ENCODE measurements at regions not wholly inside any gene's neighbourhood (a gene's known extent, or its start where the extent isn't known, plus 50 kb on each side); places are given as distances from the start of the nearest gene placed in this dataset.

- no peak for TF ChIP-seq ZNF518A (tag by site-specific recombination; conservative IDR thresholded peaks at IDR 0.05; ENCODE audit: low read depth)
- TF ChIP-seq SETDB1 (IDR thresholded peaks at IDR 0.05; ENCODE audit: insufficient read length, low read length) = no peak
- TF ChIP-seq ZNF223 (tag by site-specific recombination; IDR thresholded peaks at IDR 0.05) = no peak
- no peak for TF ChIP-seq ZNF311 (tag by site-specific recombination; IDR thresholded peaks at IDR 0.05; ENCODE audit: borderline replicate concordance)
- TF ChIP-seq ZNF776 (tag by site-specific recombination; IDR thresholded peaks at IDR 0.05; ENCODE audit: borderline replicate concordance) = no peak
- no peak for TF ChIP-seq ZBTB21 (tag by site-specific recombination; IDR thresholded peaks at IDR 0.05)
- TF ChIP-seq ZNF580 (tag by site-specific recombination; IDR thresholded peaks at IDR 0.05) = no peak
- no peak for TF ChIP-seq HOXC10 (CRISPR knock-in tag; IDR thresholded peaks at IDR 0.05)
- no peak for TF ChIP-seq ZNF707 (tag by site-specific recombination; IDR thresholded peaks at IDR 0.05)
- Histone ChIP-seq H3K9me3 (ENCODE audit: control insufficient read depth, insufficient read depth, low read depth, low read length) (no peaks in the 10 kb centered on the region), H3K4me1 (ENCODE audit: control insufficient read depth, insufficient read depth, low read length) (no peaks in the 10 kb centered on the region), H3K4me3 (ENCODE audit: low read depth, low read length) (no peak overlapping the region), H3K36me3 (ENCODE audit: control insufficient read depth in 2 of 2, insufficient read depth in 1 of 2, low read length in 2 of 2) (no peaks in the 10 kb centered on the region), H3K27ac (ENCODE audit: extremely low read depth, low read depth, low read length) (no peak overlapping the region)
- ChIA-PET CTCF (interaction anchor here (1.0 kb wide), 1 partner anchor 15 kb away, joined by 4 read pairs; no protein-coding TSS in a partner anchor), POLR2A (no interaction called here)
Observed at GRCh38 chr5:109506556-109506955, 96.8 kb upstream of the PJA2 start.

- ChIA-PET POLR2A (no interaction called here), CTCF (no interaction called here)
- TF ChIP-seq ZBTB26 (tag by site-specific recombination; optimal IDR thresholded peaks at IDR 0.05) (no peak), ZNF350 (tag by site-specific recombination; IDR thresholded peaks at IDR 0.05) (no peak), ZBTB49 (tag by site-specific recombination; IDR thresholded peaks at IDR 0.05; ENCODE audit: low read depth) (no peak), SP7 (tag by site-specific recombination; IDR thresholded peaks at IDR 0.05) (no peak), ZNF629 (tag by site-specific recombination; IDR thresholded peaks at IDR 0.05) (no peak)
Observed at GRCh38 chr5:109496112-109496511, 86.3 kb upstream of the PJA2 start.

More at GRCh38 chr5:109496112-109496511, 86.3 kb upstream of the PJA2 start:
- Histone ChIP-seq H3K4me3 (ENCODE audit: low read depth, low read length) (no peak overlapping the region), H3K4me1 (ENCODE audit: control insufficient read depth, insufficient read depth, low read length) (no peaks in the 10 kb centered on the region), H3K27ac (ENCODE audit: extremely low read depth, low read depth, low read length) (no peak overlapping the region), H3K9me3 (ENCODE audit: control insufficient read depth, insufficient read depth, low read depth, low read length) (no peaks in the 10 kb centered on the region), H3K36me3 (ENCODE audit: control insufficient read depth in 2 of 2, insufficient read depth in 1 of 2, low read length in 2 of 2) (no peaks in the 10 kb centered on the region)
